PFSK-1 (cell line): ENCODE measurements at regions not wholly inside any gene's neighbourhood (a gene's known extent, or its start where the extent isn't known, plus 50 kb on each side); places are given as distances from the start of the nearest gene placed in this dataset.

ENCODE experiments used
- FOXP2 ChIP-seq: optimal IDR thresholded peaks from 2 replicates; pipeline ENCODE3; 2011; ENCODE audit warnings: borderline replicate concordance, control low read depth, inconsistent platforms; ENCODE audit not compliant: insufficient read depth; ENCODE audit errors: extremely low read length, extremely low read depth
- POLR2AphosphoS5 ChIP-seq: IDR thresholded peaks from 2 replicates; pipeline ENCODE4 v1.6.1; 2012; ENCODE audit warnings: low read depth, mild to moderate bottlenecking, control low read depth, low read length, moderate library complexity
- REST ChIP-seq, 2 experiments: IDR thresholded peaks; 2 replicates each; pipeline versions ENCODE4 v1.6.1 to v1.8.0; 2011 to 2012; ENCODE audit warnings: low read depth in 2 of 2, low read length in 2 of 2, control low read depth in 1 of 2, inconsistent platforms in 1 of 2, mild to moderate bottlenecking in 1 of 2, moderate library complexity in 1 of 2; ENCODE audit not compliant: insufficient read depth in 1 of 2
- SIN3A ChIP-seq: IDR thresholded peaks from 2 replicates; pipeline ENCODE4 v1.6.1; 2012; ENCODE audit warnings: mild to moderate bottlenecking, low read length, moderate library complexity, borderline replicate concordance; ENCODE audit not compliant: insufficient read depth
- TAF1 ChIP-seq: IDR thresholded peaks from 2 replicates; pipeline ENCODE4 v1.6.1; 2012; ENCODE audit warnings: low read length, control low read depth, borderline replicate concordance; ENCODE audit not compliant: insufficient read depth

DNA sequence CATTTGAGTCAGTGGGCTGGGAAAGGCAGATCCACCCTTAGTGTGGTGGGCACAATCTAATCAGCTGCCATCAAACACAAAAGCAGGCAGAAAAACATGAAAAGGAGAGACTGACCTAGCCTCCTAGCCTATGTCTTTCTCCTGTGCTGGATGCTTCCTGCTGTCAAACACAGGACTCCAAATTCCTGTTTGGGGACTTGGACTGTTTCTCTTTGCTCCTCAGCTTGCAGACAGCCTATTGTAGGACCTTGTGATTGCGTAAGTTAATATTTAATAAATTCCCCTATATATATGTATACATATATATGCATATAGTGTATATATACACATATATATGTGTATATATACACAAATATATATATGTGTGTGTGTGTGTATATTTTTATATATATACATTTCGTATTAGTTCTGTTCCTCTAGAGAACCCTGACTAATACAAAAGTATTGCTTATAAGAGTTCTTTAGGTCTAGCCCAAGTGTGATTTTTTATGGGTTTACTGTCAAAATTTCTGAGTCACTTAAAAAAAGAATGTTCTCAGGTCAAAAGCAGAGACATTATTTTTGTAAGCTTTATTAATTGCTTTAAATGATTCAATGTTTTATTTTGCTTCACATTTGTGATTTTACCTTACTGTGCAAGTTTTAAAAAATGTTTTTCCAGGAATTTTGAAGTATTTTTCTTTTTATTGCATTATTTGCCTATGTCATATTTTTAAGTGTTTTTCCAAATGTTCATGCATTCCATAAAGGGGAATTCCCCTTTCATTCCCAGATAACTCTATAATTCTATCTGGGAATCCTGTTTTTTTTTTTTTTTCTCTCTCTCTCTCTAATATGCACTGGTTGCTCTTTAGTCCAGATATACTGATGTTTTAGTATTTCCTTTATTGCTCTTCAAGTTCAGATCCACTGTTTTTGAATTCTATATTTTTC, 92.1 kb upstream of the ADAMTS5 start:
- TF ChIP-seq REST (IDR thresholded peaks at IDR 0.05; ENCODE audit: insufficient read depth in 1 of 2, low read depth in 2 of 2, low read length in 2 of 2) (no peak), SIN3A (no peak), POLR2AphosphoS5 (no peak), TAF1 (no peak), FOXP2 (no peak)
